HFF-Myc (cell line): ENCODE measurements at regions not wholly inside any gene's neighbourhood (a gene's known extent, or its start where the extent isn't known, plus 50 kb on each side); places are given as distances from the start of the nearest gene placed in this dataset.

Experiments used
- DNase-seq: peaks from one replicate; pipeline ENCODE4 v3.0.0-alpha.2; 2011; ENCODE audit warnings: low read depth; ENCODE audit errors: extremely low read depth
- H3K4me3 ChIP-seq: replicated peaks from 2 replicates; pipeline ENCODE4 v1.5.1; 2011; ENCODE audit warnings: low read depth, mild to moderate bottlenecking, control low read depth, low read length
- TF ChIP-seq, protein P1 (sequence below): IDR thresholded peaks from 2 replicates; pipeline ENCODE4 v1.5.1; 2012; ENCODE audit warnings: mild to moderate bottlenecking, low read depth, low read length, control low read depth; ENCODE audit errors: missing control alignments

GRCh38 chr11:15696069-15696468 lies 581.3 kb downstream of the INSC start:
- TF ChIP-seq, protein P1, sequence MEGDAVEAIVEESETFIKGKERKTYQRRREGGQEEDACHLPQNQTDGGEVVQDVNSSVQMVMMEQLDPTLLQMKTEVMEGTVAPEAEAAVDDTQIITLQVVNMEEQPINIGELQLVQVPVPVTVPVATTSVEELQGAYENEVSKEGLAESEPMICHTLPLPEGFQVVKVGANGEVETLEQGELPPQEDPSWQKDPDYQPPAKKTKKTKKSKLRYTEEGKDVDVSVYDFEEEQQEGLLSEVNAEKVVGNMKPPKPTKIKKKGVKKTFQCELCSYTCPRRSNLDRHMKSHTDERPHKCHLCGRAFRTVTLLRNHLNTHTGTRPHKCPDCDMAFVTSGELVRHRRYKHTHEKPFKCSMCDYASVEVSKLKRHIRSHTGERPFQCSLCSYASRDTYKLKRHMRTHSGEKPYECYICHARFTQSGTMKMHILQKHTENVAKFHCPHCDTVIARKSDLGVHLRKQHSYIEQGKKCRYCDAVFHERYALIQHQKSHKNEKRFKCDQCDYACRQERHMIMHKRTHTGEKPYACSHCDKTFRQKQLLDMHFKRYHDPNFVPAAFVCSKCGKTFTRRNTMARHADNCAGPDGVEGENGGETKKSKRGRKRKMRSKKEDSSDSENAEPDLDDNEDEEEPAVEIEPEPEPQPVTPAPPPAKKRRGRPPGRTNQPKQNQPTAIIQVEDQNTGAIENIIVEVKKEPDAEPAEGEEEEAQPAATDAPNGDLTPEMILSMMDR: no peak
- no peak for DNase-seq
- no peak overlapping the region for H3K4me3 ChIP-seq

DNA sequence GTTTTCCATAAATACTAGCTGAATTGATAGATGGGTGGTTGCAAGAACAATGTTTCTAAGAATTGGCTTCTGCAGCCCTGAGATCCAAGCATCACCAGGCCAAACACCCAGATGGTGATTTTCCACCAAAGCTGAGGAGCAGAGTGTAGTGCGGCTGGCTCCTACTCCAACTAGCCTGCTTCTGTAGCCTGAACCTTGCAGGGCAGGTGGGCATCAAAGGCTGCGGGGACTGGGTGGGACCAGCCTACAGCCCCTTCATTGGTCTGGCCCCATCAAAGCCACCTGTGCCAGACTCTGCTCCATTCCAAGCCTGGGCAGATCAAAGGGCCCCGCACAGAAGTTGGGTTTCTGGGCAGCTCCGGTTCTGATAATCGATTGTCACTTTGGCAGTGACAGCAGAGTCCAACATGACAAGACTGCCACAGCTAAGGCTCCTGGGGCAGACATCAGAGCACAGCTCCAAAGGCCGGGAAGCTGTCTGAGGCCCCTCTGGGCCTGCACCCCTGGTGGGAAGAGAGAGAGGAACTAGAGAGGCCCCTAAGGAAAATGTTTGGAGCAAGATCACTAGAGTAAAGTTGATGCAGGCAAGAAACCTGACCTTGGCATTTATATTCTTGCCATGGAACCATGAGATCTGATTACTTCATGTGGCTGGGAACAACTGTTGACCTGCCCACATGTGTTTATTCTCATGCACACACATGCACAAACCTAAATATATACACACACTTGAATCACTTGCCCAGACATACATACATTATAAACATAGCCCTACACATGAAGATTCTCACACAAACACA lies 582.9 kb downstream of the INSC start:
- H3K4me3 ChIP-seq: no peak overlapping the region
- TF ChIP-seq, protein P1: no peak
- no peak for DNase-seq

GRCh38 chr11:15698855-15699254 lies 584.1 kb downstream of the INSC start:
- no peak for DNase-seq
- TF ChIP-seq, protein P1: no peak
- H3K4me3 ChIP-seq: no peak overlapping the region

DNA sequence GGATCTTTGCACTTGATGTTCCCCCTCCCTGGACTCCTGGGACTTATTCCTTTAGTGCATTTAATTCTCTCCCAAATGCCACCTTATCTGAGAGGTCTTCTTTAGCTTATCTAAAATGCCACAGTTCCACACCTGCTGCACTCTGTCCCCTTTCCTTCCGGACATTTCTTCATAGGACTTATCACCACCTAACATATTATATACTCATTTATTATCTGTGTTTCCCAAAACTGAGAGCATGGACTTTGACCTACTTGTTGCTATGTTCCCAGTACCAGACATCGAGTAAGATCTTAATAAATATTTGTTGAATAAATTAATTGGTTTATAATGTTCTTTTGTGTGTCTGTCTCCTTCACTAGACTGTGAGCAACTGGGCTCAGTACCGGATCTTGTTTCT lies 585.3 kb downstream of the INSC start:
- no peak overlapping the region for H3K4me3 ChIP-seq
- DNase-seq: no peak
- TF ChIP-seq, protein P1: no peak

DNA sequence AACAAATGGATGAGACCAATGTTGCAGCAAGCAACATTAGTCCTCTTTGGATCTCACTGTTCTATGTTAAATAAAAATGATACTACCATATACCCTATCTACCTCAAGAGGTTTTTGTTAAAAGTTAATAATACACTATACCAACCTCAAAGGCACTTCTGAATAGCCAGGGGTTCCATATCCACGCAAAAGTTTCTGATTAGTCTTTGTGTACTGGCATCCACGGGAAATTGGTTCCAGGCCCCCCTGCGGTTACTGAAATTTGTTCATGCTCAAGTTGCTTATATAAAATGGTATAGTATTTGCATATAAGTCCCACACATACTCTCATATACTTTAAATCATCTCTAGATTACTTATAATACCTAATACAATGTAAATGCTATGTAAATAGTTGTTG lies 585.7 kb downstream of the INSC start:
- no peak for DNase-seq
- TF ChIP-seq, protein P1: no peak
- no peak overlapping the region for H3K4me3 ChIP-seq

GRCh38 chr11:15704064-15704463 lies 589.3 kb downstream of the INSC start:
- TF ChIP-seq, protein P1: no peak
- DNase-seq: no peak
- no peak overlapping the region for H3K4me3 ChIP-seq

DNA sequence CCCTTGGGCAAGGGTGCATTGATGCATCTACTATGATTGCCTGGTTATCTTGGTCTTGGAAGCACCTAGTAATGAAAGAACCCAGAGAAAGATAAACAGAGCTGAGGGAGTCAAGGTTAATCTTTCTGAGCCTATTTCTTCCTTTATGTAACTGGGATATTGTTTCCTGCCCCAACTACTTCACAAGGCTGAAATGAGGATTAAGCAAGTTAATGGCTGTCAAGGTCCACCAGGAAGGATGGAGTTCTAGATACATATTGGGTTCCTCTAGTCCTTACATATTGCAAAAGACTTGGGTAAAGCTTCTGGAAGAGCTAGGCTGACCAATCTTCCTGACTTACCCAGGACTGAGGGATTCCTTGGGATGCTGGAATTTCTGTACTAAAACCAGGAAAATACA lies 589.8 kb downstream of the INSC start:
- DNase-seq: no peak
- TF ChIP-seq, protein P1: no peak
- H3K4me3 ChIP-seq: no peak overlapping the region
